ENCODE measurements at regions not wholly inside any gene's neighbourhood (a gene's known extent, or its start where the extent isn't known, plus 50 kb on each side); places are given as distances from the start of the nearest gene placed in this dataset.

DNA sequence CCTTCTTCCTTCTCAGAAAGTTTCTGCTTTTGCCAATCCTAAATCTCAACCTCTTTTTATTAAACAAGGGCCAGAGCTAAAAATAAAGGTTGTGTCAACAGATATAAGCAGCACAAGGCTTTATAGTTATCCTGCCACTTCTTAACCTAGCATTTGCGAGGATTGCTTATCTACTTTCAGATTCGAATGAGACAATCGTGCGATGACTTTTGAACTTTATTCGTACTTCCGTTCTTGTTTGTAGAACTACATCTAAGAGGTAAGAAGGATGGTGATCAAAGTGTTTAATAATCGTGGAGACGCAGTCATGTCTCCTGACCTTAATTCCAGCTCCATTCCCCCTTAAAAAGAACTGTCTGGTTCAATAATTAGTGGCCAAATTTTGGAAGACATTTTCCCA lies 578.6 kb downstream of the PIK3C3 start:
- no peaks in the 10 kb centered on the region for H3K9me3 Mint-ChIP-seq
- peaks cover 79% of the 10 kb centered on the region for H3K4me1 Mint-ChIP-seq
- no peak for DNase-seq (ENCODE audit: low spot score in 2 of 2, unreplicated experiment in 2 of 2)
- no peaks in the 10 kb centered on the region for H3K36me3 Mint-ChIP-seq
- H3K27me3 Mint-ChIP-seq (ENCODE audit: low read depth), result no peaks in the 10 kb centered on the region
- H3K4me3 Mint-ChIP-seq, result peak overlapping the region; percentile 23
- TF ChIP-seq, protein P1, sequence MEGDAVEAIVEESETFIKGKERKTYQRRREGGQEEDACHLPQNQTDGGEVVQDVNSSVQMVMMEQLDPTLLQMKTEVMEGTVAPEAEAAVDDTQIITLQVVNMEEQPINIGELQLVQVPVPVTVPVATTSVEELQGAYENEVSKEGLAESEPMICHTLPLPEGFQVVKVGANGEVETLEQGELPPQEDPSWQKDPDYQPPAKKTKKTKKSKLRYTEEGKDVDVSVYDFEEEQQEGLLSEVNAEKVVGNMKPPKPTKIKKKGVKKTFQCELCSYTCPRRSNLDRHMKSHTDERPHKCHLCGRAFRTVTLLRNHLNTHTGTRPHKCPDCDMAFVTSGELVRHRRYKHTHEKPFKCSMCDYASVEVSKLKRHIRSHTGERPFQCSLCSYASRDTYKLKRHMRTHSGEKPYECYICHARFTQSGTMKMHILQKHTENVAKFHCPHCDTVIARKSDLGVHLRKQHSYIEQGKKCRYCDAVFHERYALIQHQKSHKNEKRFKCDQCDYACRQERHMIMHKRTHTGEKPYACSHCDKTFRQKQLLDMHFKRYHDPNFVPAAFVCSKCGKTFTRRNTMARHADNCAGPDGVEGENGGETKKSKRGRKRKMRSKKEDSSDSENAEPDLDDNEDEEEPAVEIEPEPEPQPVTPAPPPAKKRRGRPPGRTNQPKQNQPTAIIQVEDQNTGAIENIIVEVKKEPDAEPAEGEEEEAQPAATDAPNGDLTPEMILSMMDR (IDR thresholded peaks at IDR 0.05; ENCODE audit: unreplicated experiment), result no peak
- H3K27ac Mint-ChIP-seq, result peak overlapping the region; percentile 91

DNA sequence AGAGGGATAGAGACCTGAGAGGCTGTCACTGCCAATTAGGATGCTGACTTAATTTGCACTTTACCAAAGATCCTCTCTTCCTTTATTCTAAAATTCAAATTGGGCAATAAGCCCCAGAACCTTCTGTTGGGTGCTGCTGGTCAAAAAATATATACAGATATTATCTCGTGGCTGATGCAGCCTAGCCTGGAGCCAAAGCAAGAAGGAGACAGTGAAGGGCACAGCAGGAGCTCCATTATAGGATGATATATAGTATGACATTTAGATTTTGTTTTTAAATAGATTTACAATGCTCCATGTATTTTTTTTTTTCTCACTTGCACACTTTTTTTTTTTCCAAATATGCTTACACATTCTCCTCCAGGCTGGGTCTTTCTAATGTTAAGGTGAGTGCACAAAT lies 579.3 kb downstream of the PIK3C3 start:
- no peaks in the 10 kb centered on the region for H3K9me3 Mint-ChIP-seq
- no peaks in the 10 kb centered on the region for H3K36me3 Mint-ChIP-seq
- H3K4me1 Mint-ChIP-seq, result peaks cover 74% of the 10 kb centered on the region
- TF ChIP-seq, protein P1 (IDR thresholded peaks at IDR 0.05; ENCODE audit: unreplicated experiment), result no peak
- no peaks in the 10 kb centered on the region for H3K27me3 Mint-ChIP-seq (ENCODE audit: low read depth)
- H3K27ac Mint-ChIP-seq, result no peak overlapping the region
- no peak for DNase-seq (ENCODE audit: low spot score in 2 of 2, unreplicated experiment in 2 of 2)
- no peak overlapping the region for H3K4me3 Mint-ChIP-seq

DNA sequence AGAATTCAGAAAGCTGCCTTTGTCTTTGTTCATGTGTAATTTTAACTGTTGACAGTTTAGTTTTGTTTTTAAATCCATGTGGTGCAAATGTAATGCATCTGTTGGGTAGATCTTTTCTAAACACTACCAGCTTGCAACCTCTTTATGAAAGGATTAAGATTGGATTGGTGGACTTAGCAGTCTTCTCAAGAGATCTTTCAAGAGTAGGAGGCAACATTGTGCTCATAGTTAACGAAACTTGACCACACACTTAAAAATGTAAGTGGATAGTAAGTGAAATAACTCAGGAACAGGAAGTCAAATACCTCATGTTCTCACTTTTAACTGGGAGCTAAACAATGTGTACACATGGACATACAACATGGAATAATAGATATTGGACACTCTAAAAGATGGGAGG lies 579.0 kb downstream of the RIT2 start:
- no peaks in the 10 kb centered on the region for H3K9me3 Mint-ChIP-seq
- H3K4me3 Mint-ChIP-seq, result no peak overlapping the region
- DNase-seq (ENCODE audit: low spot score in 2 of 2, unreplicated experiment in 2 of 2), result no peak
- no peak overlapping the region for H3K27ac Mint-ChIP-seq
- peaks cover 56% of the 10 kb centered on the region for H3K4me1 Mint-ChIP-seq
- TF ChIP-seq, protein P1 (IDR thresholded peaks at IDR 0.05; ENCODE audit: unreplicated experiment), result no peak
- no peaks in the 10 kb centered on the region for H3K36me3 Mint-ChIP-seq
- H3K27me3 Mint-ChIP-seq (ENCODE audit: low read depth), result no peaks in the 10 kb centered on the region

- no peaks in the 10 kb centered on the region for H3K27me3 Mint-ChIP-seq (ENCODE audit: low read depth)
- H3K4me3 Mint-ChIP-seq, result no peak overlapping the region
- TF ChIP-seq, protein P1 (IDR thresholded peaks at IDR 0.05; ENCODE audit: unreplicated experiment), result no peak
- no peaks in the 10 kb centered on the region for H3K36me3 Mint-ChIP-seq
- no peak for DNase-seq (ENCODE audit: low spot score in 2 of 2, unreplicated experiment in 2 of 2)
- peaks cover 1% of the 10 kb centered on the region for H3K9me3 Mint-ChIP-seq
- no peak overlapping the region for H3K27ac Mint-ChIP-seq
- H3K4me1 Mint-ChIP-seq, result peaks cover 48% of the 10 kb centered on the region
Measured at GRCh38 chr18:42537291-42537690, 578.2 kb downstream of the RIT2 start.

- no peak overlapping the region for H3K4me3 Mint-ChIP-seq
- H3K27me3 Mint-ChIP-seq (ENCODE audit: low read depth), result no peaks in the 10 kb centered on the region
- H3K27ac Mint-ChIP-seq, result no peak overlapping the region
- TF ChIP-seq, protein P1 (IDR thresholded peaks at IDR 0.05; ENCODE audit: unreplicated experiment), result no peak
- H3K36me3 Mint-ChIP-seq, result no peaks in the 10 kb centered on the region
- H3K4me1 Mint-ChIP-seq, result no peaks in the 10 kb centered on the region
- H3K9me3 Mint-ChIP-seq, result peaks cover 6% of the 10 kb centered on the region
- no peak for DNase-seq (ENCODE audit: low spot score in 2 of 2, unreplicated experiment in 2 of 2)
Measured at GRCh38 chr18:42544901-42545300, 570.6 kb downstream of the RIT2 start.

DNA sequence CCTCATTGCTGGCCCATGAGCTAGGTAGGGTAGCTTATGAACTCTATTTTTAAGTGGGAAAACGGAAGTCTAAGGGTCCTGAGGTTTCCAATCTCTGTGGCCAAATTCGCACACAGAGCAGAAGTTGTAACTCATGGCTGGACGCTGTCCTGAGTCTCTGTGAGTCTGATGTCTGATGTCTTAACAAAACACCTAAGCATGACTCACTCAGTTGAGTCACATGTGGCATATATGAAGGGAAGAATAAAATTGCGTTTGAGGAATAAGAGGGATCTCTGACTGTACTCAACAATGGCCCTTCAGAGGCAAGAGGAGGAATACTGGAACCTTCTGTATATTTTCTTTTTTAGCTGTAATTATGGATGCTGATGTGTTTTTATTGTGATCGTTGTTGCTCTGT lies 569.7 kb downstream of the RIT2 start:
- DNase-seq (ENCODE audit: low spot score in 2 of 2, unreplicated experiment in 2 of 2), result no peak
- H3K27ac Mint-ChIP-seq, result no peak overlapping the region
- no peaks in the 10 kb centered on the region for H3K36me3 Mint-ChIP-seq
- no peaks in the 10 kb centered on the region for H3K4me1 Mint-ChIP-seq
- peaks cover 6% of the 10 kb centered on the region for H3K9me3 Mint-ChIP-seq
- TF ChIP-seq, protein P1 (IDR thresholded peaks at IDR 0.05; ENCODE audit: unreplicated experiment), result no peak
- no peak overlapping the region for H3K4me3 Mint-ChIP-seq
- H3K27me3 Mint-ChIP-seq (ENCODE audit: low read depth), result no peaks in the 10 kb centered on the region
